ENCODE measurements at regions not wholly inside any gene's neighbourhood (a gene's known extent, or its start where the extent isn't known, plus 50 kb on each side); places are given as distances from the start of the nearest gene placed in this dataset.
"Not testable (repeated sequence)": the region's sequence is repeated elsewhere in the genome, so short reads cannot be mapped to it uniquely, and the experiment has no call there.

- H3K27ac ChIP-seq = no peak overlapping the region
- DNase-seq (ENCODE audit: low read depth, low spot score) = no peak
These were observed 203.1 kb upstream of the NUDT6 start for GRCh38 chr4:123125477-123125876.

DNA sequence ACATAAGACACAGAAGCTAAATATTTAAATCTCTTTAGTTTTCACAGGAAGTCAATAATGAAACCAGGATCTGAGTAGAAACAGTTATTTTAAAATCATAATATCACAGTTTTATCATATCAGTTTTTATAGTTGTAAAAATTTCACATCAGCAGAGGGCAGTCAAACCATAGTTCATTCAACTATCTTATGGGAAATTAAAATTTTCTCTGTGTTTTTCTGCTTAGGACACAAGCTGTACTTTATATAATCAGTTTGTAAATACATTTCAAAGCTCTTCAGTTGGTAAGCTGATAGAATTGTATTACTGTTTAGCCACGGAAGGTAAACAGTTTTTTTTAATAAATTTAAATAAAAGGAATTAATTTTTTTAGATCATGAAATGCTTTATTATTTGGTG is 204.8 kb upstream of the NUDT6 start:
- DNase-seq (ENCODE audit: low read depth, low spot score) = no peak

GRCh38 chr4:123127875-123128274 is 205.5 kb upstream of the NUDT6 start:
- peak overlapping the region; percentile 81 for H3K27ac ChIP-seq
- peak; percentile 37 for DNase-seq (ENCODE audit: low read depth, low spot score)

More for the DNA sequence above, 204.8 kb upstream of the NUDT6 start:
- H3K27ac ChIP-seq = peak overlapping the region; percentile 81

DNA sequence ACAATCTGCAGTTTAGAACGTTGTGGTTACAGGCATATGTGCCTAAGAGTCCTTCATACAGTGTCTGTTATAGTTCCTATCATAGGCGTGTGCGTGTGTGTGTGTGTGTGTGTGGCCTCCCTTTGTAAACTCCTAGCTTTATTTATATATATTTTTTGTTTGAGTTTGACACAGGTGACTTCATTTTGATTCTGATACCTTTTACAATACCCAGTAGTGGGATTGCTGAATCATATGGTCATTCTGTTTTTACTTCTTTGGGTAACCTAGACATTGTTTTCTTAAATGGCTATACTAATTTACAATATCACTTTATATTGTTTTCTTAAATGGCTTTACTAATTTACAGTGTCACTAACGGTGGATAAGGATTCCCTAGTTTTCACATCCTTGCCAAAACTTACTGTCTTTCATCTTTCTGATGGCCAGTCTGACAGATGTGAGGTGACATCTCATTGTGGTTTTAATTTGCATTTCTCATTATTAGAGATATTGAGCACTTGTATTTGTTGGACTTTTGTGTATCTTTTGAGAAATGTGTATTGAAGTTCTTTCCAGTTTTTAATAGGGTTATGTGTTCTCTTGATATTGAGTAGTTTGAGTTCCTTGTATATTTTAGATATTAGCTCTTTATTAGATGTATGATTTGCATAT is 211.1 kb upstream of the NUDT6 start:
- no peak for DNase-seq (ENCODE audit: low read depth, low spot score)
- no peak overlapping the region for H3K27ac ChIP-seq

DNA sequence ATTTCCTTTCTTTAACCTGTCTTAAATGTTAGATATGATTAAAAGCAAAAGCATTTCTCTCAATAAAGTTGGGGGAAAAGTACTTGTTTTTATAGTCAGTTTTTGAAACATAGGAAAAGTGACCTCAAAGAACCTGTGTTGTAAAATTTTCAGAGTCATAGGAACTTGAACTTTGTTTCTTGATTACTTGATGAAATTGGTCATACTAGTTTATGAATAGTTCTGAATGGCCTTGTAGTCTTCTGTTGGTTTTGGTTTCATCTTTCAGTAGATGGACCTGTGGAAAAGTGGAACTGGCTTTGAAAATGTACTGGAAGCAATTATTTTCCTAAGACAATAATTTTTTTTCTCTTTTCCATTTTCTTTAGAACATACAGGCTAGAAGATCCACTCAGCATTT is 222.2 kb upstream of the NUDT6 start:
- no peak for DNase-seq (ENCODE audit: low read depth, low spot score)
- no peak overlapping the region for H3K27ac ChIP-seq

DNA sequence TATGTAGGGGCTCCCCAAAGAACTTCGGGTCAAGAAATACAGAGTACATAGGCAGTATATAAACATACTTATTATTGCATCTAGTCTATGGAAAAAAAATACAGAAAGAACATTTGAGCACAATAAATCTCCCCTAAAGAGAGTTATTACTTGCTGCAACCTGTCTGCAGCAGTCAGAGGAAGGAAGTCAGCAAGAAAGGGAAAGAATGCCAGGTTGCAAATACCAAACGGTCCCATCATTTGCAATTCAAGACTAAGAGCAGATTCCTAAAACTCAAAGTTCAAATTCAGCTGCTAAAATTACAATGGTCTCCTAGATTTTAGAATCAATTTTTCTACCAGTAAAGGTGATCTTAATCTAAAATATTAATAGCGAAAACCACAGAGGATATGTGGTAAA is 236.2 kb upstream of the NUDT6 start:
- peak overlapping the region; percentile 8 for H3K27ac ChIP-seq
- DNase-seq (ENCODE audit: low read depth, low spot score) = no peak

DNA sequence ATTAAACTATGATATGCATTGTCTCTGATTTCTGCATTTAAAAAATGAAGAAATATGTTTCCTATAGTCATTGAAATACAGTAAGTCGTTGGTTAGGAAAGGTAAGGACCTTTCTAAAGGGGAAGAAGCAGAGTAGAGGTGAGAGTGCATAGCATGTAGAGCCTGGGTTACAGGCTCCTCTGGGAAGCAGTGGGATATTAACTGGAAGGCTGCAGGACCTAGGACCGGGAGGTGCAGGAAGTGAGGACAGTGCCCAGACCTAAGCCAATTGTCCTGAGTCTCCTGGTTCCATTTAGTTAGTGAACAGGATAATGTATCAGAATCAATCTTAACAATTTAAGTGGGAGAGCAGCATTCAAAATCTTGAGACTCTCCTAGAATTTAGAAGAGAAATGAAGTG is 237.1 kb upstream of the NUDT6 start:
- no peak for DNase-seq (ENCODE audit: low read depth, low spot score)
- no peak overlapping the region for H3K27ac ChIP-seq

DNA sequence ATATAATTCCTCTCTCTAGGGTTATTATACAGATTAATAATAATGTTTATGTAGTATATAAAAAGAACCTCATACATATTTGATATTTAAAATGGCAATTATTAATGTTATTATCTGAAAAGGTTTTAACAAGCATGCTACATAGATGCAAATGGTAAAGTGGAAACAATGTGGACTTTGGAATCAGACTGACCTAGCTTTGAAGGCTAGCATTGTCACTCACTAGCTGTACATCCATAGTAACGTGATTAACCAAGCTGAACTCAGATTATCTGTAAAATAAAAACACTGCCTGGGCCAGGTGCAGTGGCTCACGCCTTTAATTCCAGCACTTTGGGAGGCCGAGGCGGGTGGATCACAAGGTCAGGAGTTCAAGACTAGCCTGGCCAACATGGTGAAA is 233.7 kb upstream of the SPRY1 start:
- H3K27ac ChIP-seq = no peak overlapping the region
- DNase-seq (ENCODE audit: low read depth, low spot score) = no peak

DNA sequence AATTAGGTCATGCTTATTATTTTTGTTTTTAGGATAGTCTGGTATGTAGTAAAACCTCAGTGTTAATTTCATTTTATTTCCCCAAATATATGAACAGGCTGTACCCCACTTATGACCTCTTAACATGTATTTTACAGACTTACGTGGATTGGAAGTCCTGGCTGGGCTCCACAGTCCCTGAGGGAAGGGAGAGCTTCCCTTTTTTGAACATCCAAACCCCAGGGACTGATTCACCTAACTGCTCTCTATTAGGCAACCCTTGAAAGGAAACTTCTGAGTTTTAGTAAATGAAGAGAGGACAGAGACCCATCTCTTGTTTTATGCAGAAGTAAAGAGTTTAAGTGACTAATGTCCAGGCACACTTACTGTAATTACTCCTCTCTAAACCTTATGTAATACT is 233.1 kb upstream of the SPRY1 start:
- no peak for DNase-seq (ENCODE audit: low read depth, low spot score)
- H3K27ac ChIP-seq = no peak overlapping the region

GRCh38 chr4:123166023-123166422 is 230.6 kb upstream of the SPRY1 start:
- H3K27ac ChIP-seq = no peak overlapping the region
- no peak for DNase-seq (ENCODE audit: low read depth, low spot score)

DNA sequence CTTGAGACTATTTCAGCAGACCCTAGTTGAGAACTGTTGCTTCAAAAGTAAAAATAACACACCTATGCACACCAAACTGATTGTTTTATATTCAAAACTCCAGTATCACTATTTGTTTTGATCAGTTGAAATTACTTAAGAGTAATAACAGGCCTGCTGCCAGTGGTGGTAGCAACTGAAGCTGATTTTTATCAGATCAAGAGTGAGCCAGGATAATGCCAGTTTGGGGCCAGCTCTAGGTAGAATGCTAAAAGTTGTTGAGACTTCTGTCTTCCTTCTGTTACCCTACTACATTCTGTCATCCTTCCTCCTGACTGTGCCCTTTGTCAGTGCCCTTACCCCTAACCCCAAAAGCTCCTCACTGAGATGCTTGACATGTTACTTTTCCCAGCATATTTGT is 228.7 kb upstream of the SPRY1 start:
- H3K27ac ChIP-seq = no peak overlapping the region
- no peak for DNase-seq (ENCODE audit: low read depth, low spot score)

- H3K27ac ChIP-seq = no peak overlapping the region
- DNase-seq (ENCODE audit: low read depth, low spot score) = no peak
These were observed 227.8 kb upstream of the SPRY1 start for GRCh38 chr4:123168812-123169211.

DNA sequence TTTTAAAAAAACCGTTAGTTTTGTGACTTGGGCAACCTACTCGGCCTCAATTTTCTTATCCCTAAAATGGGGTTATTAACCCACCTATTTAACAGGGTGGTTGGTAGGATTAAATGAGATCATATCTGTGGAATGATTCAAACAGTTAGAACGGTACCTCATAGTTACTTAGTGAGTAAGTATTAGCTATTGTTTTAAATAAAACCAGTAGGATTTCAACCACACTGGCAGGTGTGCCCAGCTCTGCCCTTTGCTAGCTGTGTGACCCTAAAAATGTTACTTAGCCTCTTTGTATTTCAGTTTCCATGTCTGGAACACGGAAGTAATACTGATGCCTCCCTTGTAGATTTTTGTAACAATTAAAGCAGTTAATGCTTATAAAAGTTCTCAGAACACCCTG is 225.8 kb upstream of the SPRY1 start:
- H3K27ac ChIP-seq = no peak overlapping the region

DNA sequence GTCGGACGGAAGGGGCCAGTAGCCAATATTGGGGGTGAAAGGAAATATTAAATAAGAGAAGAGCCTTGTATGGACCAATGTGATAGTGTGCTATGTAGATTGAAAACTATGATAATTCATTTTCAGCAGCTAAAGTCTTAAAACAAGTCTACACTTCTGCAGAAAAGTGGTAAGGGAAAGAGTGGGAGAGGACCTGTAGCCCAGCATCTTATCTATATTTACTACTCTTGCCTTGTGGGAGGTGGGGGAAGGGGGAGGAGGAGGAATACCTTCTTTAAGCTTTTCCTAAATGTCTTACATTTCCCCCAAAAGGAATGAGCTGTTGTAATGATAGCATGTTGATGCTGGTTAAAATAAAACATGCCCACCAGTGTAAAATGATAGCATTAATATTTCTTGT is 220.0 kb upstream of the SPRY1 start:
- no peak for DNase-seq (ENCODE audit: low read depth, low spot score)
- H3K27ac ChIP-seq = no peak overlapping the region

More for the DNA sequence above, 225.8 kb upstream of the SPRY1 start:
- DNase-seq (ENCODE audit: low read depth, low spot score) = no peak

DNA sequence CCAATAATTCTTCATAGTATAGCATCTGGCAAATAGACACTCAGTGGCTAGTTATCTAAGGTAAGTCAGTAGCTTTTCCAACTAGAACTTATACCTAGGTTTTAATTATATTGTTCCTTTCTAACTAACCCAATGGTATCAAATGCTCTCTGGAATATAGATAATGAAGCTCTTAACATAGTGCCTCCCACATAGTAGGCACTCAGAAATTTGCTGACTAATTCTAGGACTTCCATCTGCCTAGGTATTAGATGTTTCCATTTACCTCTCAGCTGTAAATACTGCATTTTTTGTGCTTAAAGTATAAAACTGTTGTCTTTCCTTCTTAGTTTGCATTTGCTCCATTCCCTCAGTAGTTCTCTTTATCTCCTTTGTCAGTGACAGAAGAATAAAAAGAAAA is 214.3 kb upstream of the SPRY1 start:
- DNase-seq (ENCODE audit: low read depth, low spot score) = no peak
- no peak overlapping the region for H3K27ac ChIP-seq

DNA sequence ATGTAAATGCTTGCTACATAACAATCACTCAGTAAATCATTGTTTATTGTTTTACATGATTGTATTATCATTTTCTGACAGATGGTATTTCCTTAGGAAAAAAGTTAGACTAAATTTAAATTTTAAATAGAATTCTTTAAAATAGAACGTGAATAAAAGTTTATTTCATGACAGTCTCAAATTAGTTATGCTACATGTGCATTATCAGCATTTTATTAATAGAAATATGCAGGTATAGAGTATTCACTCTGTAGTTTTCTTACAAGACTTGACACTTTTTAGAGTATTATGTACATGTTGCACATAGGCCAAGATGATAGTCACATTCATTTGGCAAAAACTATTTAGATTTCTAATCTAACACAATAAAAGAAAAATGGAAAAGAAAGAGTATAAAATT is 213.3 kb upstream of the SPRY1 start:
- no peak for DNase-seq (ENCODE audit: low read depth, low spot score)

GRCh38 chr4:123183754-123184153 is 212.8 kb upstream of the SPRY1 start:
- not testable (repeated sequence) for DNase-seq (ENCODE audit: low read depth, low spot score); H3K27ac ChIP-seq

More for the DNA sequence above, 213.3 kb upstream of the SPRY1 start:
- no peak overlapping the region for H3K27ac ChIP-seq

- DNase-seq (ENCODE audit: low read depth, low spot score) = no peak
These were observed 209.9 kb upstream of the SPRY1 start for GRCh38 chr4:123186731-123187130.

DNA sequence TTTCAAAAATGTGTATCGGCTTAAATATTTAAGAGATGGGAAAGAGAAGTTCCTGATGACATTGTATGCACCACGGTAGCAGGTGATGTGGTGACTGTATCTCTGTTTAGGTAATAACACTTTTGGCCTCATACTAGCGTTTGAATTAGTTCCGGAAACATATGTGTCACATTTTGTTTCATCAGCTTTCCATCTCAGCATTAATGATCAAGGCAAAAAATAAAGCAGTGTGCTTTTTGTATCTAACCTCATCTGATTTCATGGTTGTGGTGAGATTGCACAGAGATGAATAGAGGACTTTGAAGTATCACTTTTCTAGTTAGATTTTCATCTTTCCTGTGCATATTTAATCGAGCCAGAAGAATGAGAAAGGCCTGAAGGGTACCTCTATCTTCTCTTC is 206.4 kb upstream of the SPRY1 start:
- no peak overlapping the region for H3K27ac ChIP-seq
- DNase-seq (ENCODE audit: low read depth, low spot score) = no peak

More at GRCh38 chr4:123186731-123187130, 209.9 kb upstream of the SPRY1 start:
- H3K27ac ChIP-seq = no peak overlapping the region

DNA sequence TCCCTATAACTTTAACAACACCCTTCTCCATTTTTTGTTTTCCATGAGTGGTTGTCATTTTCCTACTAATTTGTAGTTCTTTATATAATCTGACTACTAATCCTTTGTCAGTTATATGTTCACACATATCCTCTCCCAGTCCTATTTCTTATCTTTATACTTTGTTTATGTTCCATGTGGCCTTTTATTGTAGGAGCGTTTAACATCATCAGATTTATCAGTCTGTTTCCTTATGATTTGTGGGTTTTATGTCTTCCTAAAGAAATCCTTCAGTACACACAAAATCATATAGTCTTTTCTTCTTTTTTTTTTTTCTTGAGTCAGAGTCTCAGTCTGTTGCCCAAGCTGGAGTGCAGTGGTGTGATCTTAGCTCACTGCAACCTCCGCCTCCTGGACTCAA is 204.9 kb upstream of the SPRY1 start:
- no peak overlapping the region for H3K27ac ChIP-seq
- no peak for DNase-seq (ENCODE audit: low read depth, low spot score)

DNA sequence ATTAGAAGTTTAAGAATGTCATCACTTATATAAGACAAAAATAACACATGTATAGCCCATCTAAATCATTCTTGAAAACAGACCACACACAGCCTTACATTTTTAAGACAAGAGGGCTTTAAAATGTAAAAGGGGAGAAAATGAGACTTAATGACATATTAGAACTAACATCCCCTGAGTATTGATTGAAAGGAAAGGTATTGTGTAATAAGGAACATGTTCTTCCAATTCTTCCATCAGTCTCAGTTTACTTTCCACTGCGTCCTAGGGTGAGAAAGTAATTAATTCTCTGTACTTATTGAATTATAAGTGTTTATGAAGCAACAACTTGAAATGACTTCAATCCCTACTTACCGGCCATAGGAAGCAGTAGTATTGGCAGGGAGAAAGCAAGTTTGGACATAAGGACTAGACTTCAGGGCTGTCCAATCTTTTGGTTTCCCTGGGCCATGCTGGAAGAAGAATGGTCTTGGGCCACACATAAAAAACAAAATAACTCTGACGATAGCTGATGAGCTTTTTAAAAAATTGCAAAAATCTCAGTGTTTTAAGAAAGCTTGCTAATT is 202.7 kb upstream of the SPRY1 start:
- no peak overlapping the region for H3K27ac ChIP-seq
- DNase-seq (ENCODE audit: low read depth, low spot score) = no peak

DNA sequence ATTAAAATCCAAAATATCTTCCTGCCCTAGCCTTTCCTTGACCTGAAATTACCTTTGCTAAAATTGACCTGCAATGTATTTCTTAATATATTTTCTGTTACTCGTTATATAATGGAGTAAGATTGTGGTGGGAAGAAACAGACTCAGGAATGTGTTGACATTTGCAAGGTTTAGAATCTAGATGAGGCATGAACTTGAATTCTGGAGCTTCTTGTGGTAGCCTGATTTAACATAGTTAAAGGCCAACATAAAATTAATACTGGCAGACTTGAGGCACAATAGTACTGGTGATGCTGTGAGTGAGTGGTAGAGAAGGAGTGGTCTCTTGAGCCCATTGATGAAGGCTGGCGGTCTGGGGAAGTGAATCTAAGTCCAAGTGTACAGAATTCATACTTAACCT is 197.9 kb upstream of the SPRY1 start:
- no peak for DNase-seq (ENCODE audit: low read depth, low spot score)
- no peak overlapping the region for H3K27ac ChIP-seq
